ENCODE measurements at regions not wholly inside any gene's neighbourhood (a gene's known extent, or its start where the extent isn't known, plus 50 kb on each side); places are given as distances from the start of the nearest gene placed in this dataset.

GRCh38 chr2:150586858-150587257, 99.4 kb upstream of the RND3 start:
- TF ChIP-seq CTCF (IDR thresholded peaks at IDR 0.05) (no peak), POLR2AphosphoS5 (IDR thresholded peaks at IDR 0.05) (no peak)

All from prostate gland (tissue), 2 donors.